ENCODE measurements at regions not wholly inside any gene's neighbourhood (a gene's known extent, or its start where the extent isn't known, plus 50 kb on each side); places are given as distances from the start of the nearest gene placed in this dataset.

DNA sequence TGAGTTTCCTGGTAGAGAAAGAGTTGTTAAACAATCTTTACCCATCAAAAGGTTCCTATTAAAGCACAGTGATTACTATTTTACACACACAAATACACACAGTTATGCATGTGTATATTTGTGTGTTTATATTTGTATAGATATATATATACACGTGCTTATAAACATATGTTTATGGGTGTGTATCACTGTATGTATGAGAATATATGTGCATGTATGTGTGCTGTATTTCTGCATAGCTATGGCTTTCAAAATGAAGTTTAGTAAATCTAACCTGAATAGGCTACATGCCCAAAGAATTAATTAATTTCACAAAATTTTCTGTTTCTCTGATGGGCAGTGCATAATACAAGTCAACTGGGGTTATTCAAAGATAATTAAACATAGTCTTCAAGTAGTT lies 723.1 kb upstream of the KIRREL3 start:
- no peak for DNase-seq (ENCODE audit: extremely low spot score, insufficient read length, low read depth)
- FAIRE-seq = no peak

DNA sequence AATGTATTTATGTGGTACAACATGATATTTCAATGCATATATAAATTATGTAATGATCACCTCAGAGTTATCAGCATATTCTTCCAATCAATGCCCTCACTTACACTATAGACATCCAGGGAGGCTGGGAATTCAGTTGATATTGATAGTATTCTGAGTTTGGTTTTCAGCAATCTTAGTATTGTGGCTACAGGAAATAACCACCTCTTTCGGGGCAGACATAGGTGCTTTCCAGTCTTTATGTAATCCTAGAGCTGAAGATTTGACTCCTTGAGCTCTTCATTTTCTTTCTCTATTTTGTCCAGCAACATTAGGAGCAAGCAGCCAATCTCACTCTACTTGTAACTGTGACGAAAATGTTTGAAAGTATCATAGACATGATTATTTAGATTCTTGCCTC lies 712.7 kb upstream of the KIRREL3 start:
- DNase-seq (ENCODE audit: extremely low spot score, insufficient read length, low read depth) = no peak
- no peak for FAIRE-seq

DNA sequence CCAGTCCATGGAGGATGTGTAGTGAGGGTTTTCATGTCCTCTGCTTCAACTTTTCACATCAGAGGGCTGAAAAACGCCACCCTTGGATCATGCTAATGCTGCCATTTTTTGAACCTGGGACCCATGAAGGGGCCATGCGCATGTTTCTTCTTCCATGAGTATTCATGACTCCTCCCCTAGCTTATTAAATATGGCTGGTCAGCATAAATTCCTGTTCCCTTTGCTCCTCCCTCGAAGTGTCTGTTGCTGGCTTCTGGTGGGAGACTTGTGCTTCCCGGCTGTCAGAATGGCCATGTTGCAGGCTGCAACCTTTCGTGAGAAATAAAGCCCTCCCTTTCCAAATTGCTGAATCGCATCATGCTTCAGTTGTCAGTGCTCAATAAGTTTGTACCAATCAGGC lies 711.2 kb upstream of the KIRREL3 start:
- no peak for FAIRE-seq
- DNase-seq (ENCODE audit: extremely low spot score, insufficient read length, low read depth) = no peak

DNA sequence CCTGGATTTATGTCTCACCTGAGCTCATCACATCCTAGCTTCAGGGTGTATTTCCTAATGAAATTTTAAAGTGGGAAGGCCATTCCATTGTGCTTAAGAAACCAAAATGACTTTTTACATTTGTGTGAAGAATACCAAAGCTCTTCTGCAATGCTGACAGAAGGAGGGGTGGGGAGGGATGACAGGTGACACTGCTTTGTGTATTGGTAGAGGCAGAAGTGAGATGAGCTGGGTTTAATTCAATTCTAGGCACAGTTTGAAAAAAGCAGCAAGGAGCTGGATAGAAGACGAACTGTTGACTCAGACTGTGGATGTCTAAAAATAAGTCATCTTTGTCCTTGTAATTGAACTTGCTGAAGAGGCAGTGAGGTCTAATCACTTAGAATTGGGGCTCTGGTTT lies 710.3 kb upstream of the KIRREL3 start:
- no peak for DNase-seq (ENCODE audit: extremely low spot score, insufficient read length, low read depth)
- no peak for FAIRE-seq

DNA sequence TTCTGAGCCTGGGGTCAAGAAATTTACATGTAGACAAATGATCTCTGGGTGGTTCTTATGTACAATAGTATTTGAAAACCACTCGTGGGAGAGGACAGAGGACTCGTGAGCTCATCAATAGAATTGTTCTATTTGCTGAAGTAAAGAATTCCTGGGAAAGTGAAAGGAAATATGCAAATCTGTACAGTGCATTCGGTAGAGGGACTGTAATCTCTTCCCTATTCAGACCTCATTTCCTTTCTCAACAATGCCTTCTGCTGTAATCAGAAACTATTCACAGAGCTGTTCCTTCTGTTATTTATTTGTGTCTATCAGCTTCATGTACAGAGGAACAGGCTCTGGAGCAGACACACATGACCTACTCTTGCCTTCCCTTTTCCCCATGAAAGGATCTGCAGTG lies 709.4 kb upstream of the KIRREL3 start:
- FAIRE-seq = no peak
- no peak for DNase-seq (ENCODE audit: extremely low spot score, insufficient read length, low read depth)

DNA sequence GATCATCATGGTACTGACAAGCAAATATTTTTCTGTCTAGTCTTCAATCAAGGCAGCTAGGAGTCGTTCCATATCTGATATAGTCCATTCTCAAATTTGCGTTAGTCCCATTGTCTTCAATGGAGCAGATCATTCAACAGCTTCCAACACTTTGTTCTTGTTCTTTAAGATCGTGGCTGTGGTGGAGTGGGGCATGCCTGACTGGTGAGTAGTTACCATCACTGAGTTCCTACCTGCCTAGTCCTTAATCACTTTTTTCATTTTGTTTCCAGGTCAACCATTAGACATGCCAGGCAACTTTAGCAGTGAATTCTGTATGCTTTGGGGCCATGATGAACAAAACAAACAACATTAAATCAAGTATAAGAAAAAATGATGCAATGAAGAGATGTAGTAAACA lies 693.1 kb upstream of the KIRREL3 start:
- FAIRE-seq (no peak), DNase-seq (ENCODE audit: extremely low spot score, insufficient read length, low read depth) (no peak)

DNA sequence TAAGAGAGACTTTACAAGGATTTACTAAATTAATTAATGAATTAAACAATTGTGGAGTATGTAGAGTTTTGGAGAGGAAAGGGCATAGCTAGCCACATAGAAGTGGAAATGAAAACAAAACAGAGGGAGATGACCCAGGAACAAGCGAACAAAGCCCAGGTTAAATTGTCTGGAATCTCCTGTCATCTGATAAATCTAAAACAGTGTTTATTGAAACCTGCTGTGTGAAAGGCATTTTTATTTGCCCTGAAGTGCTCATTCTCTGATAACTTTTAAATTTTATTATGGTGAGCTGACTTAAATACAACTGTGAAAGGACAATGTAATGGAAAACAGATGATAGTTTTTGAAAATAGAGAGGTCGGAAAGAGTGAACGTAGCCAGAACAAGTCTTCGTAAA lies 682.8 kb upstream of the KIRREL3 start:
- FAIRE-seq (no peak), DNase-seq (ENCODE audit: extremely low spot score, insufficient read length, low read depth) (no peak)

DNA sequence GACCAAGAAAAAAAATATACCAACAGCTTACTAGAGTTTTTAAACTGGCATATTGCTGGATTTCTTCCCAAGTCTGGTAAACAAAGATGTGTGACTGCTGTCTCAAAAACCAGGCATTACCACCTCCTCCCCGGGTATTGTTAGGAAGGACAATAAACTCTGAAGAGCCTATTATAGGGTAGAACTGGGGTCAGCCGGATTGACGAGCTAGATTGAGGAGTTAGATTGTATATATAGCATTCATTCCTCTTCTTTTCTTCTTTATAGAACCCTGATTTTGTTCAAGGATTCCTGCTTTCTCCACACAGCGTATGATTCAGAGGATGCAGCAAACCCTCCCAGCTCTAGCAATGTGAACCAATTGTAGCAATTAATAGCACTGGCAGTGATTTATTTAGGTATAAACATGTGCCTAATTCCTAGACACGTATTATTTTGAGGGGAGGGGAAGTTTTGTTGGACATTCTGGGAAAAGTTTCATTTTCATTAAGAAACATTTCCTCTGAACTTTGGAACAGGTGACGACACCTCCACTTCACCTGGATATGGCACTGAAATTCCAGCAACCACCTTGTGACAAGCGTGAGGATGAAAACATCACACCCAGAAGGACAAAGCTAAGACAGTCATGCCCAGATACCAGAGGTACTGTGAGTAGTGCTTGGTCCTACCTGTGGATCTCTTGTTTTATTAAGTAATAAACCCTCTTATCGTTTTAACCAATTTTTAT lies 679.4 kb upstream of the KIRREL3 start:
- DNase-seq (ENCODE audit: extremely low spot score, insufficient read length, low read depth) (no peak), FAIRE-seq (no peak)

DNA sequence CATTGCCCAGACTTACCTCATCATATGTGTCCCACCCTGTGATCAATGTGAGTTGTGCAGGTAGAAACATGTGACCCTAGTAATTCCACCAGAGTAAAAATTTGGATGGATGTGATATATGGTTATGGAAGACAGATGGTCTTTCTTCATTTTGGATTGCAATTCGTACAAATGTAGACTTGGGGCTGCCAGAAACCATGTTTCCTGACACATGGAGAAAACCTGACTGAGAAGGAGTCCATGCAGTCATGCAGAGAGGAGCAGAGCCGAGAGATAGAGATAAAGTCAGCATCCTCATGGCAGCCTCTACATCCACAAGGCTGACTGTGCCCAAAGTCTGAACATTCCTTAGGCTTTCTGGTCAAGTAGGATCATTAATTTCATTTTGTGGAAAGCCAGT lies 678.1 kb upstream of the KIRREL3 start:
- DNase-seq (ENCODE audit: extremely low spot score, insufficient read length, low read depth) (no peak), FAIRE-seq (no peak)

DNA sequence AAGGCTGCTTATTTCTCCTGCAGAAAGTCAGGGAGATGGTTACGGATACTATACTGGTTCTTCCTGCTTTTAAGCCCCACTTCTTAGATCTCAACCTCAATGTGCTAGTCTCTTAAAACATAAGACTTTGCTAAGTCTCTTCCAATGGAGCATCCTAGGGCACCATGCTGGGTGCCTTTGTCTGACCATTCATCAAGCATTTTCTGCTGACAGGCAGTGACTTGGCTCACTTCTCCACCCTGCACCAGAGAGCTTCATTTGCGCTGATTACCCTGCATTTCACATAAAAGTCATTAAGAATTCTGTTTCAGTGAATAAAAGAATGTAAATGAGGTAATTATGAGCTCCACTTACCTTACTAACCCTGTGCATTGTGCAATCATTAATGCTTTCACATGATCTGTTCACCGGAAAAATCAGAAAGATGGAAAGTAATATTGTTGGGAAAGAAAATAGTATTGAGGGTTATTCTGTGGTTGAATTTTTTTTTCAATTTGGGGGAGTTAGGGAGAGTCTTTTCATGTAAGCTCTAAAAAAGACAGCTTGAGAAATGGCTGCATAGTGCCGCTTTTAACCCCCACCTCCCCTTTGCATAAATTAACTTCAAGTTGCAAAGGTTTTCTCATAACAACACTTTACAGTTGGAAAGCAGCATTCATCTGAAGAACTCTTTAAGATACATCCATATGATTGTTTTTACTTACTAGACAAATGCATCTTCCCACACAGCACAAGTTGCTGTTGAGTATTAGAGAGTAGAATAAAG lies 677.3 kb upstream of the KIRREL3 start:
- no peak for FAIRE-seq
- DNase-seq (ENCODE audit: extremely low spot score, insufficient read length, low read depth) = no peak

DNA sequence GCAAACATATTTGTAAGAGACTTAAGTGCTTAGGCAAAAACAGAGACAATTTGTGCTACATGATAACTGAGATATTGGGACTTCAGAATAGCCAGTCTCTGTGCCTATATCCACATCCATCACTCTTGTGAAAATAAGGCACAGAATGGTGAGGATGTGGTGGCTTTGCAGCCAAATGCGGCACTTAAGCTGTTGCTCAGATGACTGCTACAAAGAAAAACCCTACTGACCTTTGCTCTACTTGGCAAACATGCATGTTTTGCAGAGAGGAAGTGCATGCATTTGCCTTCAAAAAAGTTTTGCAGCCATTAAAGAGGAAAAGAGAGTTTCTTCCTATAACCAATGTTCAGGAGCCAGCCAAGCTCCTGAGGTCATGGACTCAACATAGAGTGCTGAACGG lies 675.0 kb upstream of the KIRREL3 start:
- FAIRE-seq = no peak
- DNase-seq (ENCODE audit: extremely low spot score, insufficient read length, low read depth) = no peak

DNA sequence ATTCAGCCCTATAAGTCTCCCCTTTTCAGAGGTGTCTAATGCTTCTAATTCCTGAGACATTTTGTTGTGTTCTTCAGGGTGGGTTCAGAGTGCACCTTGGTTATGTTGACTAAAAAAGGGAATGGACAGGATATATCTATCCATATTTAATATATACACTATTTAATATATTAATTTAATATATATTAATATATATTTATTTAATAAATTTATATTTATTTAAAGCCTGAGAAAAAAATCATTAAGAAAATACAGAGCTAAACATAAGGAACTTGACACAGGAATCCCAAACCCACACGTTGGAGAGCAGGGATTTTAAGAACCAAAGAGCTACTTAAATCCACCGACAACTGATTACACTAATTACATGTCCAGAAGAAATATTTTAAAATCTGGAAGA lies 674.2 kb upstream of the KIRREL3 start:
- FAIRE-seq (no peak), DNase-seq (ENCODE audit: extremely low spot score, insufficient read length, low read depth) (no peak)

DNA sequence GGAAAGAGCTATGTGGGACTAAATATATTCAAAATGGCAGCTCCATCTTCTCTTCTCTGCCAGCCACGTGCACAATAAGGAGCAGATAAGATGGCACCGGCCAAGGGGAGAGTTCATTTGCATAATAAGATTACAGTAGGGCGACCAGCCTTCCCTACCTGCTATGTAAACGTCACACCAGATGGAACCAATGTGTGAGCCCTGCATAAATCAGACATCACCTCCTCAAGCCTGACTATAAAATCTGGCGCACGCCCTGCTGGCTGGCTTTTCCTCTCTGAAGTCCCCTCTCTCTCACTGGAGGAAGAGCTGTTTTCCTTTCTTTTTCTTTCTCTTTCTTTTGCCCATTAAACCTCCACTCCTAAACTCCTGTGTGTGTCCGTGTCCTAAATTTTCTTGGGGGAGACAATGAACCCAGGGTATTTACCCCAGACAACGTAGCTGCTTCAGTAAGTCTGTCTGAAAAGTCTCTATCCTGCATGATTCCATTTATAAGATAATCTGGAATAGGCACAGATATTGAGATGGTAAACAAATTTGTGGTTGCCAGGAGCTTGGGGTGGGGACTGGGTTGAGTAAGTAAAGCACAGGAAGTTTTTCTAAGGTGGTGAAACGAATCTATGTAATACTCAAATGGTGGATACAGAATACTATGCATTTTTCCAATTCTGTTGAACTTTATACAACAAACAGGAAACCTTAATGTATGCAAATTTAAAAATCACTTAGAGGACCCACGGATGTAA lies 670.0 kb upstream of the KIRREL3 start:
- FAIRE-seq = no peak

DNA sequence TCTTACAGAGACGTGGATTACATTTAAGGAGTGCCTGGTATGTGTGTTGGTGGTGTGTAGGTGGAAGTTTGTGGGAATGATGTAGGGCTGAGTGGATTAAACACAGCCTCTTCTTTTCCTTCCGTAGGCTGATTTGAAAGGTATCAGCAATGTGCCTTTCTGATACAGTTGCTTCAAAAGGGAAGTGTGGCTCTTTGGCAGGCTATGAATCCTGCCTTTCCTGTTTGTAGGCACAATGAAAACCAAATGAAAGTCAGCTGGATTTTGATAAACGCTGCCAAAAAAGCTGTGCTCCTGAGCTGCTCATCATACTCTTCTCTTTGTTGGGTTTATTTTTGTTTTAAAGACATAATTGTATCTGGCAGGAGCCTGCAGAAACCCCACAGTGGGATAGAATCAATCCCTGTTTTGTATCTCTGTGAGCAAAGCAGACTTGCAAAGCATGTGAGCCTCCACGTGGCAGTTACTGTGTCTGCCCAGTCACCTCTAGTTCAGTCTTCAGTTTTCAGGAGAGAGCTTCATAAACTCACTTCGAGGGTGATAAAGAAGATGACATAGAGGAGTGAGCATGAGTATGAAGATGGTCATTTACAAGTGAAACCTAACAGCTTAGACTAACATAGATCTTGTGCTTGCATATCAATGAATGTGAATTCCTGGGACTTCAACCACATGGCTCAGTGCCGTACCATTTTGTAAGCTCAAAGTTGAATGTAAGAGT lies 655.7 kb upstream of the KIRREL3 start:
- no peak for DNase-seq (ENCODE audit: extremely low spot score, insufficient read length, low read depth)
- no peak for FAIRE-seq

More for the DNA sequence above, 670.0 kb upstream of the KIRREL3 start:
- DNase-seq (ENCODE audit: extremely low spot score, insufficient read length, low read depth) = no peak

DNA sequence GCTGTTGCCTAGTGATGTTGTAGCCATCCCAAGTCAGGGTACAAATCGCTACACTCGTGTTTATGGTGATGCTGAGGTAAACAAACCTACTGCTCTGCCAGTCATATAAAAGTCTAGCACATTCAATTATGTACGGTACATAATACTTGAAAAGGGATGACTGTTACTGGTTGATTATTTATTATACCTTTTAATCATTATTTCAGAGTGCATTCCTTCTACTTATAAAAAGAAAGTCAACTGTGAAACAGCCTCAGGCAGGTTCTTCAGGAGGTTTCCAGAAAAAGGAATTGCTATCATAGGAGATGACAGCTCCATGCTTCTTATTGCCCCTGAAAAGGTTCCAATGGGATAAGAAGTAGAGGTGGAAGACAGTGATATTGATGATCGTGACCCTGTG lies 652.5 kb upstream of the KIRREL3 start:
- FAIRE-seq = no peak

DNA sequence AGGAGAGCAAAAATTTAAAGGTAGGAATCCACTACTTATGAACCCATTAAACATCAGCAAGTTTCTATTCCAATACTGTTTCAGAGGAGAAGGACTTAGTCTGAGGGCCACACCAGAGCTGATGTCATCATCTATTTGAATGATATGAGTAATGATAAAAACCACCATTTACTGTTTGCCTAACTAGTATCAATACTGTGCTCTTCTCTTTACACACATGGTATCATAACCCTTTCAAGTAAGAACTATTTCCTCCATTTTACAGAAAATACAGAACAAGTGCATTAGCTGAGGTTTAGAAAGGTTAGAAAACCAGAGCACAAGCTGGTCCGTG lies 651.3 kb upstream of the KIRREL3 start:
- DNase-seq (ENCODE audit: extremely low spot score, insufficient read length, low read depth) (no peak), FAIRE-seq (no peak)

More for the DNA sequence above, 652.5 kb upstream of the KIRREL3 start:
- DNase-seq (ENCODE audit: extremely low spot score, insufficient read length, low read depth) = no peak

DNA sequence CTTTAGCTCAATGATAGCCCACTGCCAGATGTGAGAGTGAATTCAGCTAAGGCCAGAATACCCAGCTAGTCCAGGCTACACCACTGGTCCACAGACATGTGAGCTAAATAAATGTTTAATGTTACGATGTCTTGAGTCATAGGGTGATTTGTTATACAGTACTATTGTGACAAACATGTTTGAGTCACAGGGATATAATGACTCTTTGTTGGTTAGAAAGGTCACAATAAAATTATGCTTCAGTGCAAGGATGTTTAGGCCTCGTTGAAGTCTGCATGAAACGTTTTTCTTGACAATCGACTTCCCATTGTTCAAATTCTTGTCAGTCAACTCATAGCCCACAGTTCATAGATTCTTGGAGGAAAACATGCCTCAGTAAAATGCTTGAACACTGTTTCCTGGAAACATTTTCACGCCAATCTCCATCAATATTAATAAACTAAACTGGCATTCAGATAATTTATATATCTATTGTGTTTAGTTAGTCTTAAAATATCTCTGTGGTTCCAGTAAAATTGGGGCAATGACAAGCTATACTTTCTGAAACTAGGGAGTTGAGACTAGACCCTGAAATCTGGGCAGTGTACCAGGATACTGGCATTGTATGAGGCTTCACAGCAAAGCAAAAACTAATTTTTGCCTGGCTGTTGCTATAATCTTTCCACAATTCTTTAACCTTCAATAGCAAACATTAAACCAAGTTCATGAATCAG lies 650.8 kb upstream of the KIRREL3 start:
- FAIRE-seq = no peak

DNA sequence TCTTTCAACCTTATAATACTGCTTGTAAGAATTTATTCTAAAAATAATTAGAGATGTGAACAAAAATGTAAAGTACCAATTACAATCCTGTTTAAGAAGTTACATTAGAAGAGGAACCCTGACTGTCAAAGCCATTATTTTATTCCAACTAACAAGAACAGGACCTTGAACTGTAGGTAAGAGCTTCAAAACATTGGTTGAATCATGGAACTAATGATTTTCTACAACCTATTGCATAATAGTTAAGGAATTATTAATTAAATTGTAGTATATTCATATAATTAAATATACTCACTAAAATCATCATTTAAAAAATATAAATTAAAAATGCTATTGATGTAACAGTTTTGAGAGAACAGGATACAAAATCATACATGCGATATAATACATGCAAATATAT lies 649.4 kb upstream of the KIRREL3 start:
- no peak for FAIRE-seq

More for the DNA sequence above, 650.8 kb upstream of the KIRREL3 start:
- DNase-seq (ENCODE audit: extremely low spot score, insufficient read length, low read depth) = no peak

DNA sequence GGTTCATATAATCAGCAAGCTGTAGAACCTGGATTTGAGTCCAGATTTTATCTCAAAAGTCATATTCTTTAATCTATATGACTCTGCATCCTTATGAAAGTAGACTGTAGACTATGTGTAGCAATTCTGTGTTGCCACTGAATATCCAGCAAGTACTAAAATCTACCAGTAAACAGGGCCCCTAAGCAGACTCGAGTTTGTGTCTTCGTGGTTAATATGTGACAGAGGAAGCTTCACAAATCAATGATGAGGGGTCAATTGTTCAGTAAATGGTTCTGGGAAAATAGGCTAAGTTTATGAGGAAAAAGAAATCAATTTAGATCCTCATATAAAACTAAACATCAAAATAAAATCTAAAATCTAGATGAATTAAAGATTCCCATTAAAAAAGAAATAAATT lies 648.5 kb upstream of the KIRREL3 start:
- DNase-seq (ENCODE audit: extremely low spot score, insufficient read length, low read depth) = no peak
- no peak for FAIRE-seq

More for the DNA sequence above, 649.4 kb upstream of the KIRREL3 start:
- no peak for DNase-seq (ENCODE audit: extremely low spot score, insufficient read length, low read depth)

DNA sequence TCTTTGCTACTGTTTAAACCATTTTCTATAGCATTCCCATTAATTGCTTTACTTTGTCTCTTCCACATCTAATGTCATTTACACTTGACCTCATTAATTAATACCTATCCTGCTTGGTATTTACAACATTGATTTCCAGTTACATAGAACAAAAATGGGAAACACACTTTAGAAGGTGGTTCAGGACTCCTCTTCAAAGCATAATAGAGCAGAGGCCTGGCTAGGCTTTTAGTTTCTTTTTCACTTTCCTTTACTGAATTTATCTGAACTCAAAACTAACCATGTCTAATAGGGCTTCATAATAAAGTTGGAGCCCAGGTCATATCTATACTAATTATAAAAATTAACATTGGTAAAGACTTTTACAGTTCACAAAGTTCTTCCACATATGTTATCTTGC lies 648.0 kb upstream of the KIRREL3 start:
- no peak for DNase-seq (ENCODE audit: extremely low spot score, insufficient read length, low read depth)
- no peak for FAIRE-seq

Measured in GM18507 (cell line).